Activated naive CD4-positive, alpha-beta T cell (primary cell): ENCODE measurements at regions not wholly inside any gene's neighbourhood (a gene's known extent, or its start where the extent isn't known, plus 50 kb on each side); places are given as distances from the start of the nearest gene placed in this dataset.
"Not testable (repeated sequence)": the region's sequence is repeated elsewhere in the genome, so short reads cannot be mapped to it uniquely, and the experiment has no call there.

ENCODE experiments used
- DNase-seq, 4 experiments: peaks; one replicate each; lab custom pipeline; 2025; lab: John Stamatoyannopoulos, UW

GRCh38 chr5:33210221-33210620, 230.5 kb upstream of the TARS1 start:
- not testable (repeated sequence) for DNase-seq

GRCh38 chr5:33210978-33211377, 229.8 kb upstream of the TARS1 start:
- DNase-seq = no peak

- DNase-seq = no peak
Observed at GRCh38 chr5:33212439-33212838, 228.3 kb upstream of the TARS1 start.

GRCh38 chr5:33212900-33213299, 227.9 kb upstream of the TARS1 start:
- no peak for DNase-seq

GRCh38 chr5:33223563-33224284, 217.0 kb upstream of the TARS1 start:
- no peak for DNase-seq

- no peak for DNase-seq
Observed at GRCh38 chr5:33224285-33224961, 216.3 kb upstream of the TARS1 start.

- no peak for DNase-seq
Observed at GRCh38 chr5:33227247-33227646, 213.5 kb upstream of the TARS1 start.

GRCh38 chr5:33227746-33228145, 213.0 kb upstream of the TARS1 start:
- DNase-seq = no peak

- no peak for DNase-seq
Observed at GRCh38 chr5:33228149-33228548, 212.6 kb upstream of the TARS1 start.

- DNase-seq = no peak
Observed at GRCh38 chr5:33229216-33229615, 211.5 kb upstream of the TARS1 start.

- no peak for DNase-seq
Observed at GRCh38 chr5:33230467-33231078, 210.2 kb upstream of the TARS1 start.

- DNase-seq = no peak
Observed at GRCh38 chr5:33231214-33231710, 209.5 kb upstream of the TARS1 start.

GRCh38 chr5:33231935-33232334, 208.8 kb upstream of the TARS1 start:
- no peak for DNase-seq

- DNase-seq = no peak
Observed at GRCh38 chr5:33232731-33233505, 207.8 kb upstream of the TARS1 start.

GRCh38 chr5:33235304-33235703, 205.5 kb upstream of the TARS1 start:
- no peak for DNase-seq

- DNase-seq = no peak
Observed at GRCh38 chr5:33235824-33236223, 204.9 kb upstream of the TARS1 start.

GRCh38 chr5:33237471-33237870, 203.3 kb upstream of the TARS1 start:
- DNase-seq = no peak

- no peak for DNase-seq
Observed at GRCh38 chr5:33238826-33239695, 201.7 kb upstream of the TARS1 start.

- DNase-seq = no peak
Observed at GRCh38 chr5:33240558-33240957, 200.2 kb upstream of the TARS1 start.

GRCh38 chr5:33241802-33242201, 199.0 kb upstream of the TARS1 start:
- DNase-seq = no peak

GRCh38 chr5:33242277-33242676, 198.5 kb upstream of the TARS1 start:
- DNase-seq = no peak
